Heart left ventricle (tissue), 13 donors: ENCODE measurements at regions not wholly inside any gene's neighbourhood (a gene's known extent, or its start where the extent isn't known, plus 50 kb on each side); places are given as distances from the start of the nearest gene placed in this dataset.

Source experiments
- POLR2A ChIP-seq, 2 donors: fragments of 450-650 bp; IDR thresholded peaks; one replicate each; pipeline ENCODE4 v1.6.1; 2017; ENCODE audit warnings: antibody characterized with exemption in 2 of 2, mild to moderate bottlenecking in 2 of 2, moderate library complexity in 2 of 2
- TF ChIP-seq, protein P1 (sequence below), 12 donors: fragments of 200-600 bp; sonication (generic) in 4 of 12; IDR thresholded peaks; one replicate each; pipeline versions ENCODE4 v1.5.0 to v1.8.0; 2018 to 2022; ENCODE audit warnings: antibody characterized with exemption in 12 of 12, mild to moderate bottlenecking in 5 of 12
- donor health status: ischemic (EF 13 %, LVEDD 7.1; RV severe dilation, severe dysfunction).
- donor health status: DM: no; HTN: yes; CAD: no.
- donor health status: DM: no; HTN: no; CAD: no.
- donor health status: ischemic (EF 25% LVEDD 6.9; RV normal size, moderate dysfunction).
- donor health status: ischemic (EF 25% LVEDD 5.7; RV mildly dilated, moderate dysfunction).
- donor health status: ischemic (EF 35%, LVEDD 5.7; RV mildly dilated, moderate dysfunction).
- donor health status: nonischemic (EF 11% LVEDD 7.7; RV severe dilation, severe dysfunction).
- donor health status: DM: yes; HTN: yes; CAD: no.
- donor health status: PGD.
- donor health status: ischemic (EF 29% LVEDD 5.4; RV normal size, mild dysfunction).
- donor health status: nonischemic (EF 23%, LVEDD 6.1; RV moderate dilation, normal function).

DNA sequence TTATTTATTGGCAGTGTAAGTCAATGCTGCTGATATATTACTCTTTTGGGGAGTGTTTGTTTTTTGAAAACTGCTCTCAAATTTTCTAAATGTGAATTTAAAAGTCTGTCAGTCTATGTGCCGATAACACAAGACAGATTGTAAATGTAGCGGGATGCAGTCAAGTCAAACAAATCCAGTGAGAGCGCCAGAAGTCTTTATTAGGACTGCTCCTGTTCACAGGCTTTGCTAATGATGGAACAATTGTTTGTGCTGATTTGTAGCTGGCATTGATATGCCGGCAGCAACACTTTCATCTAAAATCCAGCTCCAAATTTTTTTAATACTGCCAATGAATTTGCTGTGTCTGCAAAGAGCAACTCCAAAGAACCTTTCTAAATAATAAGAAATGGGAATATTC lies 78.7 kb upstream of the TET2 start:
- TF ChIP-seq, protein P1, sequence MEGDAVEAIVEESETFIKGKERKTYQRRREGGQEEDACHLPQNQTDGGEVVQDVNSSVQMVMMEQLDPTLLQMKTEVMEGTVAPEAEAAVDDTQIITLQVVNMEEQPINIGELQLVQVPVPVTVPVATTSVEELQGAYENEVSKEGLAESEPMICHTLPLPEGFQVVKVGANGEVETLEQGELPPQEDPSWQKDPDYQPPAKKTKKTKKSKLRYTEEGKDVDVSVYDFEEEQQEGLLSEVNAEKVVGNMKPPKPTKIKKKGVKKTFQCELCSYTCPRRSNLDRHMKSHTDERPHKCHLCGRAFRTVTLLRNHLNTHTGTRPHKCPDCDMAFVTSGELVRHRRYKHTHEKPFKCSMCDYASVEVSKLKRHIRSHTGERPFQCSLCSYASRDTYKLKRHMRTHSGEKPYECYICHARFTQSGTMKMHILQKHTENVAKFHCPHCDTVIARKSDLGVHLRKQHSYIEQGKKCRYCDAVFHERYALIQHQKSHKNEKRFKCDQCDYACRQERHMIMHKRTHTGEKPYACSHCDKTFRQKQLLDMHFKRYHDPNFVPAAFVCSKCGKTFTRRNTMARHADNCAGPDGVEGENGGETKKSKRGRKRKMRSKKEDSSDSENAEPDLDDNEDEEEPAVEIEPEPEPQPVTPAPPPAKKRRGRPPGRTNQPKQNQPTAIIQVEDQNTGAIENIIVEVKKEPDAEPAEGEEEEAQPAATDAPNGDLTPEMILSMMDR (IDR thresholded peaks at IDR 0.05), result no peak
- no peak for TF ChIP-seq POLR2A (IDR thresholded peaks at IDR 0.05)
